ENCODE measurements at regions not wholly inside any gene's neighbourhood (a gene's known extent, or its start where the extent isn't known, plus 50 kb on each side); places are given as distances from the start of the nearest gene placed in this dataset.
A peak's percentile ranks its signal among the peaks of the same experiment; 100 is the strongest.

DNA sequence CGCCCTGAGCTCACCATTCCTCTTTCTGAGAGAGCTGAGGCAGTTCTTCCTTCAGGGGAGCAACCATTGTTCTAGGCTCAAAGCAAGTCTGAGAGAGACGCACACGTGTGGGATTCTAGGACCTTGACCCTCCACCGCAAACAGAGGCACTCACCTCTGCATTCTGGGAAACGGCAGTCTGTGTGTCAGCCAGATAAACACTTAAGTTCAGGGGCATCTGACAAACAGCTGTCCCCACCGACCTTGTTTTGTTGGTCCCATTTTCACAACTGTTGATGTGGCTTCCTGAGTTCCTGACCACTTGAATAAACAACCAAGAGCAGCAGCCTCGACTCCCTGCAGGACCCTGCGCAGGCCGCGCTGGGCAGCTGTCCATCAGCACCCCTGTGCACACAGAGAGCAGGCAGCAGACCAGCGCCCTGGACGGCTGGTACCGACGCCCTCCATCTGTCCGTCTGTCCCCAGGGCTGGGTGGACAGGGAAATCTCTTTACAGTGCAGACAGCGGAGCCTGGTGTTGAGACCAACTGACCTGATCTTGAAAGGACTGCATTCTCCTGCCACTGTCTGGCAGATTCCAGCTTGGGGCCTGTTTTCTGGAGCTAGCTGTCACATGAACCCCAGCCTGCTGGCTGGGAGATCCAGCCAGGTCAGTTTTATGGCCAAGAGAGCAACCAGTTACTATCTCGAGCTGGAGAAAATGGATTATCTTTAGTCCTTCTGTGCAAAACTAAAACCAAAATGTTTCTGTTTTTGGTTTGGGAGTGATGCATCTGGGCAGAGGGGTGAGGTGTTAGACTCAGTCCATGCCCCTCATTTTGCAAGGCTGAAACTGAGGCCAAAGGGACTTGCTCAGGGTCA is 64.2 kb downstream of the FAM43A start:
- no peak overlapping the region for H4K8ac ChIP-seq (replicated peaks; ENCODE audit: insufficient read length, low read depth, low read length)
- peak; percentile 29 for DNase-seq
- no CpG with 5 or more reads among the region's 17 CpGs for WGBS (ENCODE audit: extremely low coverage, insufficient read length, low lambda C conversion rate)
- H3T11ph ChIP-seq (ENCODE audit: low read length), result no peak overlapping the region
- H2BK20ac ChIP-seq (ENCODE audit: low read depth, low read length, poor library complexity, severe bottlenecking), result no peak overlapping the region
- Mint-ChIP-seq H3K27me3 (ENCODE audit: low read depth) (peaks cover 12% of the 10 kb centered on the region; the same call in 1 of the 2 replicates), H3K36me3 (ENCODE audit: insufficient read depth in 1 of 3, low read depth in 3 of 3) (no peaks in the 10 kb centered on the region; a peak in 2 of 7 replicates), H3K27ac (peak overlapping the region; percentile 67 to 91 (median 87); a peak in 4 of 7 replicates), H3K9me3 (no peaks in the 10 kb centered on the region), H3K4me3 (peak overlapping the region; percentile 21 to 36; a peak in 4 of 5 replicates), H3K4me1 (peaks cover 48 to 58% of the 10 kb centered on the region in 2 experiments)
- no peak overlapping the region for H4K5ac ChIP-seq (ENCODE audit: insufficient read length, low read depth, low read length)
- H3K14ac ChIP-seq (ENCODE audit: insufficient read depth, low read length), result no peak overlapping the region
- no peaks in the 10 kb centered on the region for H3K27me3 ChIP-seq (ENCODE audit: insufficient read depth, low read length)
- no peak overlapping the region for H2BK5ac ChIP-seq (ENCODE audit: insufficient read length, low read length)
- H3K79me2 ChIP-seq (ENCODE audit: insufficient read depth, low read length), result no peaks in the 10 kb centered on the region
- H3K27ac ChIP-seq (ENCODE audit: insufficient read length, low read depth, low read length), result no peak overlapping the region
- no peak overlapping the region for H3K4me2 ChIP-seq (ENCODE audit: insufficient read depth, insufficient read length, low read length)
- no peak overlapping the region for H3K9ac ChIP-seq (ENCODE audit: extremely low read depth, insufficient read length, low read length)
- no peaks in the 10 kb centered on the region for H3K79me1 ChIP-seq (ENCODE audit: insufficient read depth, low read depth, low read length, poor library complexity, severe bottlenecking)
- H2AFZ ChIP-seq (ENCODE audit: low read length), result no peak overlapping the region
- H3K23ac ChIP-seq (ENCODE audit: insufficient read length, low read depth, low read length), result no peak overlapping the region
- H3K18ac ChIP-seq (ENCODE audit: insufficient read length, low read depth, low read length), result no peak overlapping the region
- H3K23me2 ChIP-seq (ENCODE audit: insufficient read length, low read depth, low read length, poor library complexity, severe bottlenecking), result no peaks in the 10 kb centered on the region
- H4K20me1 ChIP-seq (ENCODE audit: control insufficient read depth, insufficient read depth, insufficient read length), result no peaks in the 10 kb centered on the region
- peaks cover 14% of the 10 kb centered on the region; the same call in 1 of the 2 replicates for H3K4me1 ChIP-seq (ENCODE audit: insufficient read depth, low read length)
- H3K56ac ChIP-seq (ENCODE audit: insufficient read length, low read depth, low read length), result no peak overlapping the region
- H2BK12ac ChIP-seq (ENCODE audit: insufficient read length, low read depth, low read length), result no peak overlapping the region
- TF ChIP-seq, protein P1, sequence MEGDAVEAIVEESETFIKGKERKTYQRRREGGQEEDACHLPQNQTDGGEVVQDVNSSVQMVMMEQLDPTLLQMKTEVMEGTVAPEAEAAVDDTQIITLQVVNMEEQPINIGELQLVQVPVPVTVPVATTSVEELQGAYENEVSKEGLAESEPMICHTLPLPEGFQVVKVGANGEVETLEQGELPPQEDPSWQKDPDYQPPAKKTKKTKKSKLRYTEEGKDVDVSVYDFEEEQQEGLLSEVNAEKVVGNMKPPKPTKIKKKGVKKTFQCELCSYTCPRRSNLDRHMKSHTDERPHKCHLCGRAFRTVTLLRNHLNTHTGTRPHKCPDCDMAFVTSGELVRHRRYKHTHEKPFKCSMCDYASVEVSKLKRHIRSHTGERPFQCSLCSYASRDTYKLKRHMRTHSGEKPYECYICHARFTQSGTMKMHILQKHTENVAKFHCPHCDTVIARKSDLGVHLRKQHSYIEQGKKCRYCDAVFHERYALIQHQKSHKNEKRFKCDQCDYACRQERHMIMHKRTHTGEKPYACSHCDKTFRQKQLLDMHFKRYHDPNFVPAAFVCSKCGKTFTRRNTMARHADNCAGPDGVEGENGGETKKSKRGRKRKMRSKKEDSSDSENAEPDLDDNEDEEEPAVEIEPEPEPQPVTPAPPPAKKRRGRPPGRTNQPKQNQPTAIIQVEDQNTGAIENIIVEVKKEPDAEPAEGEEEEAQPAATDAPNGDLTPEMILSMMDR (conservative IDR thresholded peaks at IDR 0.05), result no peak
- no peak overlapping the region for H2BK15ac ChIP-seq (ENCODE audit: low read depth, low read length)
- H4K91ac ChIP-seq (ENCODE audit: insufficient read length, low read depth, low read length), result no peak overlapping the region
- no peak overlapping the region for H2BK120ac ChIP-seq (ENCODE audit: low read depth, low read length, poor library complexity, severe bottlenecking)
- H3K9me3 ChIP-seq (ENCODE audit: control insufficient read depth, low read depth, low read length), result no peaks in the 10 kb centered on the region
- H3K4ac ChIP-seq (ENCODE audit: low read depth, low read length), result no peak overlapping the region
- H2AK5ac ChIP-seq (ENCODE audit: insufficient read length, low read length), result no peak overlapping the region
